Vagina (tissue), 2 donors: ENCODE measurements at regions not wholly inside any gene's neighbourhood (a gene's known extent, or its start where the extent isn't known, plus 50 kb on each side); places are given as distances from the start of the nearest gene placed in this dataset.

Experiments used
- DNase-seq, 2 donors: peaks; one replicate each; pipeline ENCODE4 v3.0.0-alpha.2; 2017; ENCODE audit errors: extremely low spot score in 2 of 2
- H3K27ac ChIP-seq: fragments of 200-600 bp; sonication (generic); one replicate; pipeline ENCODE4 v1.5.1; 2019
- H3K27me3 ChIP-seq: fragments of 200-600 bp; sonication (generic); one replicate; pipeline ENCODE4 v1.5.1; 2019
- H3K36me3 ChIP-seq, 2 donors: fragments of 200-600 bp; sonication (generic); one replicate each; pipeline ENCODE4 v1.5.1; 2017 to 2019
- H3K4me1 ChIP-seq: fragments of 200-600 bp; sonication (generic); one replicate; pipeline ENCODE4 v1.5.1; 2019
- H3K4me3 ChIP-seq, 2 donors: fragments of 200-600 bp; sonication (generic); 1 replicate in 1 of 2; 2 replicates in 1 of 2; pipeline ENCODE4 v1.5.1; 2016 to 2019
- H3K9me3 ChIP-seq: fragments of 200-600 bp; sonication (generic); one replicate; pipeline ENCODE4 v1.5.1; 2019
- POLR2A ChIP-seq, 2 donors: fragments of 450-650 bp; IDR thresholded peaks; one replicate each; pipeline ENCODE4 v1.6.1; 2017; ENCODE audit warnings: antibody characterized with exemption in 2 of 2, mild to moderate bottlenecking in 2 of 2, moderate library complexity in 2 of 2
- POLR2AphosphoS5 ChIP-seq, 2 donors: sonication (generic); formaldehyde crosslinking; IDR thresholded peaks; one replicate each; pipeline ENCODE4 v1.9.0; 2017; ENCODE audit warnings: antibody characterized with exemption in 2 of 2, mild to moderate bottlenecking in 2 of 2, low read depth in 1 of 2; ENCODE audit not compliant: insufficient read depth in 1 of 2
- intact Hi-C: fragments of 100-400 bp; cut with DNase I; formaldehyde crosslinking; loops from one replicate; pipeline ENCODE4 v1.15.1; 2023
- TF ChIP-seq, protein P1 (sequence below), 3 experiments: fragments of 450-650 bp in 2 of 3; fragments of 200-600 bp in 1 of 3; sonication (generic) in 1 of 3; IDR thresholded peaks; one replicate each; pipeline ENCODE4 v1.5.1; 2017 to 2019; ENCODE audit warnings: antibody characterized with exemption in 3 of 3, mild to moderate bottlenecking in 2 of 3, moderate library complexity in 2 of 3

DNA sequence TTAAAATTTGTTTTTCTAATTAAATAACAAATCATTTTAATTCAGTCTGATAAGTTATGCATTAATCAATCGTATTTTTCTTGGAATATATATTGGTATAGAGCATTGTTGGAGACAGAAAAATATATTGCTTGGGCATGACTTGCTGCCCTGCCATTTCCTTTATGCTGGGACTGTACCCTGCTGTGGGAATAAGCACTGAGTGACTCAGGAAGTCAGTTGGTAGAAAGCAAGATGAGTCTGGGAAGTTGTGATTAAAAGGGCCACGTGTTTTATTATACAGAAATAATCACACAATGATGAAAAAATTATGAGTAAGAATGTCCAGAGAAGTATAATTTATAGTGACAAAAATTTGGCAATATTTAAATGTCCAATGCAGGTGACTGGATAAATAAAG lies 139.5 kb downstream of the KIF18A start:
- no peaks in the 10 kb centered on the region for H3K27me3 ChIP-seq
- DNase-seq: no peak
- H3K27ac ChIP-seq: no peak overlapping the region
- TF ChIP-seq, protein P1, sequence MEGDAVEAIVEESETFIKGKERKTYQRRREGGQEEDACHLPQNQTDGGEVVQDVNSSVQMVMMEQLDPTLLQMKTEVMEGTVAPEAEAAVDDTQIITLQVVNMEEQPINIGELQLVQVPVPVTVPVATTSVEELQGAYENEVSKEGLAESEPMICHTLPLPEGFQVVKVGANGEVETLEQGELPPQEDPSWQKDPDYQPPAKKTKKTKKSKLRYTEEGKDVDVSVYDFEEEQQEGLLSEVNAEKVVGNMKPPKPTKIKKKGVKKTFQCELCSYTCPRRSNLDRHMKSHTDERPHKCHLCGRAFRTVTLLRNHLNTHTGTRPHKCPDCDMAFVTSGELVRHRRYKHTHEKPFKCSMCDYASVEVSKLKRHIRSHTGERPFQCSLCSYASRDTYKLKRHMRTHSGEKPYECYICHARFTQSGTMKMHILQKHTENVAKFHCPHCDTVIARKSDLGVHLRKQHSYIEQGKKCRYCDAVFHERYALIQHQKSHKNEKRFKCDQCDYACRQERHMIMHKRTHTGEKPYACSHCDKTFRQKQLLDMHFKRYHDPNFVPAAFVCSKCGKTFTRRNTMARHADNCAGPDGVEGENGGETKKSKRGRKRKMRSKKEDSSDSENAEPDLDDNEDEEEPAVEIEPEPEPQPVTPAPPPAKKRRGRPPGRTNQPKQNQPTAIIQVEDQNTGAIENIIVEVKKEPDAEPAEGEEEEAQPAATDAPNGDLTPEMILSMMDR (IDR thresholded peaks at IDR 0.05): no peak
- TF ChIP-seq POLR2A (IDR thresholded peaks at IDR 0.05) (no peak), POLR2AphosphoS5 (IDR thresholded peaks at IDR 0.05; ENCODE audit: insufficient read depth in 1 of 2, low read depth in 1 of 2) (no peak)
- no peaks in the 10 kb centered on the region for H3K9me3 ChIP-seq
- H3K36me3 ChIP-seq: no peaks in the 10 kb centered on the region
- intact Hi-C loops: no loop called here
- H3K4me3 ChIP-seq: no peak overlapping the region
- no peaks in the 10 kb centered on the region for H3K4me1 ChIP-seq

DNA sequence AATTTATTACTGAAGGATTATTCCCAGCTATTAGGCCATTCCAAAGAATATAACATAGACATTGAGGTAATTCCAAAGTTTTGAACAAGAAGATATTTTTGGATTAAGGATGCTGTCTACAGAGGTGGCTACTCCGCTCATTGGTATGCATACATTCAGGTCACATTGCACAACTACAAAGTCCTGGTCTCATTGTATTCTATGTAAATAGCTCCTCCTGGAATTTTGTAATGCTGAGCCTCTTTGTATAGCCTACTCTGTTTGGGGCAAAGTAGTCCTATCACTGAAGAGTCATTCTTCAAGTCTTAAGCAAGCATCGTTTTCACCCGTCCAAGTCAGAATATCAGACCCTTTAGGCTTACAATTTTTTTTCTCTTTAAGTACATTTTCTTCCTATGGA lies 142.4 kb downstream of the KIF18A start:
- H3K9me3 ChIP-seq: no peaks in the 10 kb centered on the region
- TF ChIP-seq POLR2AphosphoS5 (IDR thresholded peaks at IDR 0.05; ENCODE audit: insufficient read depth in 1 of 2, low read depth in 1 of 2) (no peak), POLR2A (IDR thresholded peaks at IDR 0.05) (no peak)
- TF ChIP-seq, protein P1 (IDR thresholded peaks at IDR 0.05): no peak
- no peaks in the 10 kb centered on the region for H3K36me3 ChIP-seq
- H3K4me1 ChIP-seq: no peaks in the 10 kb centered on the region
- intact Hi-C loops: no loop called here
- no peak for DNase-seq
- no peak overlapping the region for H3K4me3 ChIP-seq
- H3K27me3 ChIP-seq: no peaks in the 10 kb centered on the region
- no peak overlapping the region for H3K27ac ChIP-seq

DNA sequence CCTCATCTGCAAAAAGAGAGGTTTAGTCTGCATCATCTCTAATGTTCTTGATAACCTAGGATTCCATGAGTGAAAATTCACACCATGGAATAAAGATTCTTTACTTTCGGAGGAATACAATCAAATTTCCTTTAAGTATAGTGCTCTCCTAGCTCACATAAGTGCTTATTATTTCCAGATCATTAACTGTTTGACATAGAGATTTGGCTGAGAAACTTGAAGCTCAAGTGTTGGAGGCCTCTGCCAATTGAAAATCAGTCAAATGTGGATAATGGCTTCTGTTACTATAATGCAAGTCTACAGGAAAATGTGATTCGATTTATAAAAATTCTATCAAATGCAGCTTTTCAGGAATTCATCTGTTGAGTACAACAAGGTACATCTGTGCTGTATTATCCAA lies 144.6 kb downstream of the KIF18A start:
- no peaks in the 10 kb centered on the region for H3K9me3 ChIP-seq
- H3K4me1 ChIP-seq: no peaks in the 10 kb centered on the region
- H3K27ac ChIP-seq: no peak overlapping the region
- H3K4me3 ChIP-seq: no peak overlapping the region
- intact Hi-C loops: no loop called here
- no peaks in the 10 kb centered on the region for H3K27me3 ChIP-seq
- no peaks in the 10 kb centered on the region for H3K36me3 ChIP-seq
- no peak for TF ChIP-seq POLR2A (IDR thresholded peaks at IDR 0.05)
- TF ChIP-seq, protein P1 (IDR thresholded peaks at IDR 0.05): no peak
- no peak for TF ChIP-seq POLR2AphosphoS5 (IDR thresholded peaks at IDR 0.05; ENCODE audit: insufficient read depth in 1 of 2, low read depth in 1 of 2)
- DNase-seq: no peak

DNA sequence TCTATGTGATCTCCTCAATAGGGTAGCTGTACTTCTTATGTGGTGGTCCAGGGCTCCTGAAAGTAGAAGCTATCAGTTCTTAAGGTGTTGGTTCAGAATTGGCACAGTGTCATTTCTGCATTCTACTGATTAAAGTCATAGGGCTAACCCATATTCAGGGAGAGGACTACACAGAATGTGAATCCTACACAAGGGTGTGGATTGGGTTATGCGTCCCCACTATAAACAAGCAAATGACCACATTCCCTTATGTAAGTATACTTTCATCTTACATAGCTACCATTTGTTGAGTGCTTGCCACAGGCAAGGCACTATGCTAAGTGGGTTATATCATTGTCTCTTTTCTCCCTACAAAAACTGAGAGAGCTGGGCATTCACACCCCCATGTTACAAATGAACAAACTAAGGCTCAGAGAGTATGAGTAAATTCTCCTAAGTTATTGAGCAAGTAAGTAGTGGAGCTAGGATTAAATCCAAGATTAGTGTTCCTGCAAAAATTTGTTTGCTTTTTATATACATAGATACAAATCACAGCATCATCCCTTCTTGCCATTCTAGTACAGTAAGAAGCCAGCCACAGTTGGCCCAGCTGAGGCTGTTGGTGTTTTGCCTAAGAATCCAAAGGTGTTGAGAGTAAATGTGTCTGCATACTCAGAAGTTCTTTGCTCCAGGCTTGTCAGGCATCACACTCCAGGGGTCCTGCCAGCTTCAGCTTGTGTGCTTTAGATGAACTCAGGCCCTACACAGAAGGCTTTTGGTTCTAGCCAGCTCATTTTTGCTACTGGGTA lies 157.8 kb downstream of the KIF18A start:
- Histone ChIP-seq H3K9me3 (no peaks in the 10 kb centered on the region), H3K4me3 (no peak overlapping the region), H3K4me1 (no peaks in the 10 kb centered on the region), H3K27me3 (no peaks in the 10 kb centered on the region), H3K36me3 (no peaks in the 10 kb centered on the region), H3K27ac (no peak overlapping the region)
- no peak for TF ChIP-seq POLR2AphosphoS5 (IDR thresholded peaks at IDR 0.05; ENCODE audit: insufficient read depth in 1 of 2, low read depth in 1 of 2)
- TF ChIP-seq POLR2A (IDR thresholded peaks at IDR 0.05): no peak
- TF ChIP-seq, protein P1 (IDR thresholded peaks at IDR 0.05): no peak
- intact Hi-C loops: no loop called here
- DNase-seq: no peak

DNA sequence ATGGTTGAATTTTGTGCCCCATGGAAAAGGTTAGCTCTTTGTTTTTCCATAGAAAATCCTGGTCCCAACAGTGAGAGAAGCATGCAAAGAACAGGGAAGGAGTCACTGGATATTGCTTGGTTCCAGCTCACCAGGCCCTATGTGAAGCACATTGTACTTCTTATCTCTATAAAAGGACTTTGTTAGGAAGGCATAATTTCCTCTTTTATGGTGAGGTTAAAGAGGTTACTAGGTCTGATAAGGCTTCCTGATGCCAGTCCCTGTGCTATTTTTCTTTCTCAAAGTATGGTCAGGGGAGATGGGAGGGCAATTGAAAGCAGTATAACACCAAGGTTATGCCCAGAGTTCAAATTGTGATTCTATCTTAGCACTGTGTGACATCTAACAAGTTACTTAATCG lies 162.6 kb downstream of the KIF18A start:
- Histone ChIP-seq H3K27me3 (no peaks in the 10 kb centered on the region), H3K9me3 (no peaks in the 10 kb centered on the region), H3K36me3 (no peaks in the 10 kb centered on the region), H3K4me3 (no peak overlapping the region), H3K4me1 (no peaks in the 10 kb centered on the region), H3K27ac (no peak overlapping the region)
- intact Hi-C loops: no loop called here
- no peak for DNase-seq
- TF ChIP-seq POLR2AphosphoS5 (IDR thresholded peaks at IDR 0.05; ENCODE audit: insufficient read depth in 1 of 2, low read depth in 1 of 2) (no peak), POLR2A (IDR thresholded peaks at IDR 0.05) (no peak)
- TF ChIP-seq, protein P1 (IDR thresholded peaks at IDR 0.05): no peak
